H9 (cell line): ENCODE measurements at regions not wholly inside any gene's neighbourhood (a gene's known extent, or its start where the extent isn't known, plus 50 kb on each side); places are given as distances from the start of the nearest gene placed in this dataset.

Experiments used
- DNase-seq: peaks from one replicate; pipeline ENCODE4 v3.0.0-alpha.2; 2017
- H2AFZ ChIP-seq: one replicate; pipeline ENCODE4 v1.6.1; 2013; ENCODE audit warnings: mild to moderate bottlenecking, low read length, control low read depth, moderate library complexity
- H2AK5ac ChIP-seq: 2 replicates; pipeline ENCODE4 v1.6.1; 2013; ENCODE audit warnings: low read length, control low read depth, mixed read lengths; ENCODE audit not compliant: insufficient read length
- H2BK120ac ChIP-seq: one replicate; pipeline ENCODE4 v1.6.1; 2013; ENCODE audit warnings: low read depth, mild to moderate bottlenecking, low read length, control low read depth, inconsistent platforms; ENCODE audit not compliant: poor library complexity, severe bottlenecking
- H2BK12ac ChIP-seq: 2 replicates; pipeline ENCODE4 v1.6.1; 2013; ENCODE audit warnings: low read length, control low read depth, mixed read lengths, low read depth; ENCODE audit not compliant: insufficient read length
- H2BK15ac ChIP-seq: 2 replicates; pipeline ENCODE4 v1.6.1; 2013; ENCODE audit warnings: low read depth, low read length, control low read depth
- H2BK20ac ChIP-seq: one replicate; pipeline ENCODE4 v1.6.1; 2013; ENCODE audit warnings: low read depth, mild to moderate bottlenecking, low read length, control low read depth, inconsistent platforms; ENCODE audit not compliant: poor library complexity, severe bottlenecking
- H2BK5ac ChIP-seq: 2 replicates; pipeline ENCODE4 v1.6.1; 2013; ENCODE audit warnings: low read length, control low read depth, mixed read lengths; ENCODE audit not compliant: insufficient read length
- H3K14ac ChIP-seq: 2 replicates; pipeline ENCODE4 v1.6.1; 2013; ENCODE audit warnings: low read length, control low read depth; ENCODE audit not compliant: insufficient read depth
- H3K18ac ChIP-seq: 2 replicates; pipeline ENCODE4 v1.6.1; 2013; ENCODE audit warnings: low read depth, mild to moderate bottlenecking, mixed read lengths, low read length, control low read depth; ENCODE audit not compliant: insufficient read length
- H3K23ac ChIP-seq: 2 replicates; pipeline ENCODE4 v1.6.1; 2013; ENCODE audit warnings: low read length, control low read depth, mixed read lengths, low read depth; ENCODE audit not compliant: insufficient read length
- H3K23me2 ChIP-seq: 2 replicates; pipeline ENCODE4 v1.6.1; 2013; ENCODE audit warnings: low read depth, mild to moderate bottlenecking, mixed read lengths, low read length, control low read depth; ENCODE audit not compliant: insufficient read length, poor library complexity, severe bottlenecking
- H3K27ac ChIP-seq: 2 replicates; pipeline ENCODE4 v1.5.1; 2013; ENCODE audit warnings: low read length, control low read depth, mixed read lengths, low read depth; ENCODE audit not compliant: insufficient read length
- H3K27me3 ChIP-seq: 2 replicates; pipeline ENCODE4 v1.6.1; 2013; ENCODE audit warnings: low read length, control low read depth, inconsistent platforms; ENCODE audit not compliant: insufficient read depth
- H3K4ac ChIP-seq: 2 replicates; pipeline ENCODE4 v1.6.1; 2013; ENCODE audit warnings: low read depth, mild to moderate bottlenecking, control low read depth, inconsistent platforms, low read length, moderate library complexity
- H3K4me1 ChIP-seq: 2 replicates; pipeline ENCODE4 v1.6.1; 2013; ENCODE audit warnings: low read length, control low read depth, inconsistent platforms; ENCODE audit not compliant: insufficient read depth
- H3K4me2 ChIP-seq: 2 replicates; pipeline ENCODE4 v1.6.1; 2013; ENCODE audit warnings: low read length, control low read depth, mixed read lengths; ENCODE audit not compliant: insufficient read length, insufficient read depth
- H3K56ac ChIP-seq: 2 replicates; pipeline ENCODE4 v1.6.1; 2013; ENCODE audit warnings: low read depth, mild to moderate bottlenecking, mixed read lengths, low read length, control low read depth; ENCODE audit not compliant: insufficient read length
- H3K79me1 ChIP-seq: 2 replicates; pipeline ENCODE4 v1.6.1; 2013; ENCODE audit warnings: low read depth, mild to moderate bottlenecking, moderate library complexity, low read length, control low read depth, inconsistent platforms; ENCODE audit not compliant: insufficient read depth, poor library complexity, severe bottlenecking
- H3K79me2 ChIP-seq: 2 replicates; pipeline ENCODE4 v1.6.1; 2013; ENCODE audit warnings: low read length, control low read depth, inconsistent platforms; ENCODE audit not compliant: insufficient read depth
- H3K9ac ChIP-seq: 2 replicates; pipeline ENCODE4 v1.6.1; 2013; ENCODE audit warnings: low read length, control low read depth, mixed read lengths; ENCODE audit not compliant: insufficient read length; ENCODE audit errors: extremely low read depth
- H3K9me3 ChIP-seq: one replicate; pipeline ENCODE4 v1.6.1; 2013; ENCODE audit warnings: low read depth, low read length, inconsistent platforms; ENCODE audit not compliant: control insufficient read depth
- H3T11ph ChIP-seq: one replicate; pipeline ENCODE4 v1.6.1; 2013; ENCODE audit warnings: mild to moderate bottlenecking, low read length, control low read depth, inconsistent platforms
- H4K20me1 ChIP-seq: one replicate; pipeline ENCODE4 v1.6.1; 2013; ENCODE audit not compliant: control insufficient read depth, insufficient read length, insufficient read depth
- H4K5ac ChIP-seq: 2 replicates; pipeline ENCODE4 v1.6.1; 2013; ENCODE audit warnings: low read depth, mild to moderate bottlenecking, mixed read lengths, low read length, control low read depth; ENCODE audit not compliant: insufficient read length
- H4K8ac ChIP-seq: replicated peaks from 2 replicates; pipeline ENCODE4 v1.6.1; 2013; ENCODE audit warnings: low read length, control low read depth, mixed read lengths, low read depth; ENCODE audit not compliant: insufficient read length
- H4K91ac ChIP-seq: 2 replicates; pipeline ENCODE4 v1.6.1; 2013; ENCODE audit warnings: low read depth, mild to moderate bottlenecking, moderate library complexity, mixed read lengths, low read length, control low read depth; ENCODE audit not compliant: insufficient read length
- H3K27ac Mint-ChIP-seq, 3 experiments: 2 replicates in 2 of 3; 3 replicates in 1 of 3; pipeline ENCODE4 v1.8.0; 2020 to 2021; ENCODE audit warnings: mixed read lengths in 3 of 3, mild to moderate bottlenecking in 1 of 3, moderate library complexity in 1 of 3
- H3K27me3 Mint-ChIP-seq: 2 replicates; pipeline ENCODE4 v1.8.0; 2021; ENCODE audit warnings: low read depth, mild to moderate bottlenecking, moderate library complexity, mixed read lengths
- H3K36me3 Mint-ChIP-seq, 3 experiments: 2 replicates in 2 of 3; 3 replicates in 1 of 3; pipeline ENCODE4 v1.8.0; 2020 to 2021; ENCODE audit warnings: low read depth in 3 of 3, mixed read lengths in 3 of 3; ENCODE audit not compliant: insufficient read depth in 1 of 3
- H3K4me1 Mint-ChIP-seq, 2 experiments: 2 replicates each; pipeline ENCODE4 v1.8.0; 2020; ENCODE audit warnings: mixed read lengths in 2 of 2
- H3K4me3 Mint-ChIP-seq, 2 experiments: 2 replicates in 1 of 2; 3 replicates in 1 of 2; pipeline ENCODE4 v1.8.0; 2020 to 2021; ENCODE audit warnings: mild to moderate bottlenecking in 2 of 2, mixed read lengths in 2 of 2, moderate library complexity in 1 of 2
- H3K9me3 Mint-ChIP-seq, 2 experiments: 2 replicates in 1 of 2; 3 replicates in 1 of 2; pipeline ENCODE4 v1.8.0; 2020; ENCODE audit warnings: mild to moderate bottlenecking in 2 of 2, mixed read lengths in 2 of 2, moderate library complexity in 1 of 2
- TF ChIP-seq, protein P1 (sequence below): fragments of 200-600 bp; sonication (generic); conservative IDR thresholded peaks from 3 replicates; pipeline ENCODE4 v1.8.0; 2021; ENCODE audit warnings: antibody characterized with exemption, mild to moderate bottlenecking

DNA sequence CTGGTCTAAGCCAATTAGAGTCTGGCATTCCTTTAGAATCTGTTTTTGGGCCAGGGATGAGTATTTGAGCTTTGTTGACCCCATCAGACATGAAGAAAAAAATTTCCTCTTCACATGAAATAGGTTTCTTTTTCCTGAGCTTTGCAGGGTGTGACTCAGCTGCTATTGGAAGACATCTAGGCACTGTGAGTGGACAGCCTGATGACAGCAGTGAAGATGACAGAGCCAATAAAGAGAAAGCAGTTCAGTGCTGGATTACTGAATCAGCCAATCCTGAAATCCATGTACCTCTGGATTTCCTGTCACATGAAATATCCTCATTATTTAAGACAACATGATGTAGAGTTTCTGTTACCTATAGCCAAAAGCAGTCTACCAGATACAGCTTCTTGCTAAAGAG is 51.3 kb upstream of the GRIA1 start:
- Mint-ChIP-seq H3K36me3 (no peaks in the 10 kb centered on the region), H3K27me3 (no peaks in the 10 kb centered on the region), H3K4me3 (no peak overlapping the region), H3K9me3 (peaks cover 0 to 3% of the 10 kb centered on the region in 2 experiments; a peak in 1 of 5 replicates), H3K4me1 (peaks cover 0 to 2% of the 10 kb centered on the region in 2 experiments; a peak in 1 of 4 replicates), H3K27ac (no peak overlapping the region)
- no peak overlapping the region for H3K23ac ChIP-seq
- no peak overlapping the region for H2BK15ac ChIP-seq
- H3K23me2 ChIP-seq = no peaks in the 10 kb centered on the region
- H2AFZ ChIP-seq = no peak overlapping the region
- H4K91ac ChIP-seq = no peak overlapping the region
- H3K56ac ChIP-seq = no peak overlapping the region
- H3K79me1 ChIP-seq = no peaks in the 10 kb centered on the region
- TF ChIP-seq, protein P1, sequence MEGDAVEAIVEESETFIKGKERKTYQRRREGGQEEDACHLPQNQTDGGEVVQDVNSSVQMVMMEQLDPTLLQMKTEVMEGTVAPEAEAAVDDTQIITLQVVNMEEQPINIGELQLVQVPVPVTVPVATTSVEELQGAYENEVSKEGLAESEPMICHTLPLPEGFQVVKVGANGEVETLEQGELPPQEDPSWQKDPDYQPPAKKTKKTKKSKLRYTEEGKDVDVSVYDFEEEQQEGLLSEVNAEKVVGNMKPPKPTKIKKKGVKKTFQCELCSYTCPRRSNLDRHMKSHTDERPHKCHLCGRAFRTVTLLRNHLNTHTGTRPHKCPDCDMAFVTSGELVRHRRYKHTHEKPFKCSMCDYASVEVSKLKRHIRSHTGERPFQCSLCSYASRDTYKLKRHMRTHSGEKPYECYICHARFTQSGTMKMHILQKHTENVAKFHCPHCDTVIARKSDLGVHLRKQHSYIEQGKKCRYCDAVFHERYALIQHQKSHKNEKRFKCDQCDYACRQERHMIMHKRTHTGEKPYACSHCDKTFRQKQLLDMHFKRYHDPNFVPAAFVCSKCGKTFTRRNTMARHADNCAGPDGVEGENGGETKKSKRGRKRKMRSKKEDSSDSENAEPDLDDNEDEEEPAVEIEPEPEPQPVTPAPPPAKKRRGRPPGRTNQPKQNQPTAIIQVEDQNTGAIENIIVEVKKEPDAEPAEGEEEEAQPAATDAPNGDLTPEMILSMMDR = no peak
- H2AK5ac ChIP-seq = no peak overlapping the region
- no peaks in the 10 kb centered on the region for H3K79me2 ChIP-seq
- H3K14ac ChIP-seq = no peak overlapping the region
- no peak overlapping the region for H3K9ac ChIP-seq
- H2BK5ac ChIP-seq = no peak overlapping the region
- H3K4me1 ChIP-seq = no peaks in the 10 kb centered on the region
- no peak overlapping the region for H2BK120ac ChIP-seq
- no peak overlapping the region for H2BK12ac ChIP-seq
- DNase-seq = no peak
- H3K18ac ChIP-seq = no peak overlapping the region
- H3K4ac ChIP-seq = no peak overlapping the region
- no peak overlapping the region for H3K4me2 ChIP-seq
- no peak overlapping the region for H4K8ac ChIP-seq
- H4K5ac ChIP-seq = no peak overlapping the region
- H3K27ac ChIP-seq = no peak overlapping the region
- H3T11ph ChIP-seq = no peak overlapping the region
- no peak overlapping the region for H2BK20ac ChIP-seq
- no peaks in the 10 kb centered on the region for H4K20me1 ChIP-seq
- H3K27me3 ChIP-seq = no peaks in the 10 kb centered on the region
- H3K9me3 ChIP-seq = no peaks in the 10 kb centered on the region
